HG03095 (cell line): ENCODE measurements at regions not wholly inside any gene's neighbourhood (a gene's known extent, or its start where the extent isn't known, plus 50 kb on each side); places are given as distances from the start of the nearest gene placed in this dataset.
"Not testable (repeated sequence)": the region's sequence is repeated elsewhere in the genome, so short reads cannot be mapped to it uniquely, and the experiment has no call there.

Experiments used
- ATAC-seq: cut with Tn5 transposase; IDR thresholded peaks from one replicate; pipeline ENCODE4 v1.9.1; 2021; ENCODE audit warnings: moderate library complexity; ENCODE audit not compliant: unreplicated experiment

GRCh38 chr2:137881711-137882110 lies 82.6 kb upstream of the HNMT start:
- no peak for ATAC-seq

- no peak for ATAC-seq
Observed at GRCh38 chr2:137886083-137886831, 78.0 kb upstream of the HNMT start.

GRCh38 chr2:137888845-137889244 lies 75.4 kb upstream of the HNMT start:
- no peak for ATAC-seq

GRCh38 chr2:137892739-137893138 lies 71.5 kb upstream of the HNMT start:
- ATAC-seq = no peak

- ATAC-seq = no peak
Observed at GRCh38 chr2:137893145-137893544, 71.1 kb upstream of the HNMT start.

GRCh38 chr2:137896467-137896866 lies 67.8 kb upstream of the HNMT start:
- no peak for ATAC-seq

GRCh38 chr2:137897082-137897481 lies 67.2 kb upstream of the HNMT start:
- no peak for ATAC-seq

- no peak for ATAC-seq
Observed at GRCh38 chr2:137900421-137901141, 63.7 kb upstream of the HNMT start.

- ATAC-seq = no peak
Observed at GRCh38 chr2:137910641-137911040, 53.6 kb upstream of the HNMT start.

- ATAC-seq = no peak
Observed at GRCh38 chr2:137912371-137912770, 51.9 kb upstream of the HNMT start.

- ATAC-seq = no peak
Observed at GRCh38 chr2:137913169-137913568, 51.1 kb upstream of the HNMT start.

GRCh38 chr2:137913648-137914047 lies 50.6 kb upstream of the HNMT start:
- ATAC-seq = not testable (repeated sequence)
